GM19463 (cell line): ENCODE measurements at regions not wholly inside any gene's neighbourhood (a gene's known extent, or its start where the extent isn't known, plus 50 kb on each side); places are given as distances from the start of the nearest gene placed in this dataset.

Experiments used
- ATAC-seq: cut with Tn5 transposase; IDR thresholded peaks from one replicate; pipeline ENCODE4 v1.9.1; 2021; ENCODE audit warnings: mild to moderate bottlenecking, moderate library complexity; ENCODE audit not compliant: unreplicated experiment

GRCh38 chr20:56865055-56865454, 235.9 kb downstream of the TFAP2C start:
- ATAC-seq = no peak

GRCh38 chr20:56867128-56867527, 238.0 kb downstream of the TFAP2C start:
- no peak for ATAC-seq

- no peak for ATAC-seq
Observed at GRCh38 chr20:56868746-56869145, 239.6 kb downstream of the TFAP2C start.

- no peak for ATAC-seq
Observed at GRCh38 chr20:56870271-56870670, 241.2 kb downstream of the TFAP2C start.

GRCh38 chr20:56871691-56872090, 242.6 kb downstream of the TFAP2C start:
- ATAC-seq = no peak

GRCh38 chr20:56872620-56873458, 243.7 kb downstream of the TFAP2C start:
- ATAC-seq = no peak

- ATAC-seq = no peak
Observed at GRCh38 chr20:56873836-56874235, 244.7 kb downstream of the TFAP2C start.

- no peak for ATAC-seq
Observed at GRCh38 chr20:56875052-56875659, 246.1 kb downstream of the TFAP2C start.

- ATAC-seq = no peak
Observed at GRCh38 chr20:56875803-56876202, 246.7 kb downstream of the TFAP2C start.

GRCh38 chr20:56885521-56885920, 256.4 kb downstream of the TFAP2C start:
- ATAC-seq = no peak

GRCh38 chr20:56890011-56890410, 260.9 kb downstream of the TFAP2C start:
- ATAC-seq = no peak

GRCh38 chr20:56893226-56893917, 264.3 kb downstream of the TFAP2C start:
- ATAC-seq = no peak

- ATAC-seq = no peak
Observed at GRCh38 chr20:56896447-56896846, 267.3 kb downstream of the TFAP2C start.

GRCh38 chr20:56897318-56897957, 268.3 kb downstream of the TFAP2C start:
- ATAC-seq = no peak

- ATAC-seq = no peak
Observed at GRCh38 chr20:56897958-56898349, 268.8 kb downstream of the TFAP2C start.

- no peak for ATAC-seq
Observed at GRCh38 chr20:56899506-56899905, 270.4 kb downstream of the TFAP2C start.

- no peak for ATAC-seq
Observed at GRCh38 chr20:56900252-56900651, 271.1 kb downstream of the TFAP2C start.

- ATAC-seq = no peak
Observed at GRCh38 chr20:56903421-56903820, 274.3 kb downstream of the TFAP2C start.

- no peak for ATAC-seq
Observed at GRCh38 chr20:56903858-56904257, 274.8 kb downstream of the TFAP2C start.

GRCh38 chr20:56909918-56910714, 281.0 kb downstream of the TFAP2C start:
- ATAC-seq = no peak

GRCh38 chr20:56911946-56912345, 282.8 kb downstream of the TFAP2C start:
- ATAC-seq = no peak
